ENCODE measurements at regions not wholly inside any gene's neighbourhood (a gene's known extent, or its start where the extent isn't known, plus 50 kb on each side); places are given as distances from the start of the nearest gene placed in this dataset.

DNA sequence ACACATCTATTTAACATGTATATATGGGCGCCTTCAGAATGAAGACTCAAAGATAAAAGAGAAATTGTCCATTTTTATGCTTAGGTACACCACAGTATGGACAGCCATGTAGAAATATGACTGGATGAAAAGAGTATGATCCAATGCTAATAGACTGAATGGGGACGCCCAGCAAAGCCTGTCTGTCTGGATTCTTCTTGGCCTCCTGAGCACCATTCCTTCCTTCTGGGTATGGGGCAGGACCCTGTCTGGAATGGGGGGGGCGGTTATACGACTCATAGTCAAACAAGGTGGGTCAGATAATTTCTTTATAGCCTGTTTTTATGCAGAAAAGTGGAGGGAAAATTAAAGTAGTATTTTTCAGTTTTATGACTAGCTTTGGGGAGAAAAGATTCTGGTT is 81.2 kb upstream of the ABCD3 start:
- no peaks in the 10 kb centered on the region for H3K9me3 ChIP-seq
- H3K4me3 ChIP-seq, result no peak overlapping the region
- intact Hi-C loops (cut with DNase I; ENCODE audit: low total_unique reads), result loop anchor here (1.0 to 5.0 kb wide), 2 partner anchors 278 to 315 kb away; no protein-coding TSS in a partner anchor
- TF ChIP-seq, protein P1, sequence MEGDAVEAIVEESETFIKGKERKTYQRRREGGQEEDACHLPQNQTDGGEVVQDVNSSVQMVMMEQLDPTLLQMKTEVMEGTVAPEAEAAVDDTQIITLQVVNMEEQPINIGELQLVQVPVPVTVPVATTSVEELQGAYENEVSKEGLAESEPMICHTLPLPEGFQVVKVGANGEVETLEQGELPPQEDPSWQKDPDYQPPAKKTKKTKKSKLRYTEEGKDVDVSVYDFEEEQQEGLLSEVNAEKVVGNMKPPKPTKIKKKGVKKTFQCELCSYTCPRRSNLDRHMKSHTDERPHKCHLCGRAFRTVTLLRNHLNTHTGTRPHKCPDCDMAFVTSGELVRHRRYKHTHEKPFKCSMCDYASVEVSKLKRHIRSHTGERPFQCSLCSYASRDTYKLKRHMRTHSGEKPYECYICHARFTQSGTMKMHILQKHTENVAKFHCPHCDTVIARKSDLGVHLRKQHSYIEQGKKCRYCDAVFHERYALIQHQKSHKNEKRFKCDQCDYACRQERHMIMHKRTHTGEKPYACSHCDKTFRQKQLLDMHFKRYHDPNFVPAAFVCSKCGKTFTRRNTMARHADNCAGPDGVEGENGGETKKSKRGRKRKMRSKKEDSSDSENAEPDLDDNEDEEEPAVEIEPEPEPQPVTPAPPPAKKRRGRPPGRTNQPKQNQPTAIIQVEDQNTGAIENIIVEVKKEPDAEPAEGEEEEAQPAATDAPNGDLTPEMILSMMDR (IDR thresholded peaks at IDR 0.05), result no peak
- no peaks in the 10 kb centered on the region for H3K27me3 ChIP-seq
- no peaks in the 10 kb centered on the region for H3K36me3 ChIP-seq
- no peak for DNase-seq
- H3K27ac ChIP-seq, result no peak overlapping the region
- H3K4me1 ChIP-seq, result peaks cover 0 to 19% (median 9%) of the 10 kb centered on the region in 4 donors

DNA sequence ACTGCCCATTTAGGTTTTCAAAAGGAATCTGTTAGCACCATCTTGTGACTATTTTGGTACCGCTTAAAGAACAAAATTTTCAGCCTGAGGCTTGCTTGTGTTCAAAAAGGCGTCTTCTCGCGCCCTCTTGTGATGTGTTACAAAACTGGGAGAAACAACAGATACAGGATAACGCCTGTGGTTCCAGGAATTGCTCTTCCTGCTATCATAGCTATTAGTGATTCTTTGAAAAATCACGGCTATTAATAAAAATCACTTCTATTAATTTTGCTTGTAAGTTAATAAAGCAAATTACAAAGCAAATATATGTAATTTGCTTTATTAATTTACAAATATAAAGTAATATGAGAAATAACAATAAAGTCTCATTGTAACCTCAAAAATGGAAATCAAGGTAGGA is 82.2 kb upstream of the ABCD3 start:
- intact Hi-C loops (cut with DNase I; ENCODE audit: low total_unique reads), result loop anchor here (1.0 to 5.0 kb wide), 2 partner anchors 277 to 314 kb away; no protein-coding TSS in a partner anchor
- H3K27me3 ChIP-seq, result no peaks in the 10 kb centered on the region
- DNase-seq, result peak; percentile 77 to 83

DNA sequence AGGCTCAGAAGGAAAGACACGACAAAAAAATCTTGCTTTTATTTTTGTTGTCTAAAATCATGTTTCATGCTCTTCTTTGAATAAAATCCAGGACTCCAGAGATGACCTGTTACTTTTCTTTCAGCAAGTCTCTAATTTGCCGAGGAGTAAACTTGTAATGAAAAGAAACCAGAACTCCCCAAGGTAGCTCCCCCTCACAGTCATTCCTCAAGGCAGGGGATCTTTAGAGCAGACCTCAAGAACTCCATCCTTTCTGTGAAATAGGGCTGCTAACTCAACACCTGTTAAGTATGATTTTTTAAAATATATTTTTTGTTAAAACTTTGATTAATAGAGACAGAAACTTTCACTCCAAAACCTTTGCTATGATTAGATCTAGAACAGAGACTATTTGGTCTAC is 82.7 kb upstream of the ABCD3 start:
- Histone ChIP-seq H3K27ac (peak overlapping the region; percentile 53 to 73), H3K4me1 (peaks cover 0 to 20% (median 10%) of the 10 kb centered on the region in 4 donors), H3K4me3 (no peak overlapping the region), H3K36me3 (no peaks in the 10 kb centered on the region), H3K27me3 (no peaks in the 10 kb centered on the region), H3K9me3 (no peaks in the 10 kb centered on the region)
- no peak for DNase-seq
- TF ChIP-seq, protein P1 (IDR thresholded peaks at IDR 0.05), result no peak
- intact Hi-C loops (cut with DNase I; ENCODE audit: low total_unique reads), result loop anchor here (5.0 kb wide), 1 partner anchor 313 kb away; no protein-coding TSS in a partner anchor

More for the DNA sequence above, 82.2 kb upstream of the ABCD3 start:
- Histone ChIP-seq H3K27ac (no peak overlapping the region), H3K4me1 (peaks cover 0 to 19% (median 9%) of the 10 kb centered on the region in 4 donors), H3K4me3 (no peak overlapping the region), H3K9me3 (no peaks in the 10 kb centered on the region), H3K36me3 (no peaks in the 10 kb centered on the region)
- TF ChIP-seq, protein P1 (IDR thresholded peaks at IDR 0.05), result peak; percentile 82 to 94

GRCh38 chr1:94334764-94335163 is 83.4 kb upstream of the ABCD3 start:
- Histone ChIP-seq H3K27me3 (no peaks in the 10 kb centered on the region), H3K4me3 (no peak overlapping the region), H3K36me3 (no peaks in the 10 kb centered on the region), H3K9me3 (no peaks in the 10 kb centered on the region), H3K27ac (peak overlapping the region; percentile 53 to 73), H3K4me1 (peaks cover 0 to 27% (median 14%) of the 10 kb centered on the region in 4 donors)
- intact Hi-C loops (cut with DNase I; ENCODE audit: low total_unique reads), result loop anchor here (5.0 kb wide), 2 partner anchors 97 to 312 kb away; partner anchors contain the start of gene ARHGAP29
- DNase-seq, result no peak
- TF ChIP-seq, protein P1 (IDR thresholded peaks at IDR 0.05), result no peak

DNA sequence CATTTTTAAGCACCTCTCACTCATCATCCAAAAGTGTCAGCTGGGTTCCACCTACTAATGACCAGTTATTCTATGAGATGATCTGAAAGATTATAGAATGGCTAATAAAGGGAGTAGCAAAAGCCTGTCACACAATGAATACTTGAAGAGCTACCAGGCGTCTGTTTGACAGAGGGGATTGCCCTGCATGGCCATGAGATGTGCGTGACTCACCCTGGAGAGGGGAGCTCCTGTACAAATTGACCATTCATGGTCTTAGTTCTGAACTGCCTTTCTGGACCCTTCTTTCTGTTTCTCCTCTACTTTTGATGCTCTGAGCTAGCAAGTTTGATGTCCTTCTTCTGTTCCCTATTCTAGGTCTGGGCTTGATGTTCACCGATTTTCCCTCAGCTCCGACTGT is 85.2 kb upstream of the ABCD3 start:
- Histone ChIP-seq H3K27ac (peak overlapping the region in 1 of 2 donors; percentile 73), H3K4me1 (peaks cover 0 to 35% (median 15%) of the 10 kb centered on the region in 4 donors), H3K36me3 (no peaks in the 10 kb centered on the region), H3K27me3 (no peaks in the 10 kb centered on the region), H3K4me3 (no peak overlapping the region), H3K9me3 (no peaks in the 10 kb centered on the region)
- TF ChIP-seq, protein P1 (IDR thresholded peaks at IDR 0.05), result no peak
- intact Hi-C loops (cut with DNase I; ENCODE audit: low total_unique reads), result loop anchor here (2.0 to 5.0 kb wide), 2 partner anchors 96 to 286 kb away; partner anchors contain the start of gene ARHGAP29
- no peak for DNase-seq
